ENCODE measurements at regions not wholly inside any gene's neighbourhood (a gene's known extent, or its start where the extent isn't known, plus 50 kb on each side); places are given as distances from the start of the nearest gene placed in this dataset.
A peak's percentile ranks its signal among the peaks of the same experiment; 100 is the strongest.

DNA sequence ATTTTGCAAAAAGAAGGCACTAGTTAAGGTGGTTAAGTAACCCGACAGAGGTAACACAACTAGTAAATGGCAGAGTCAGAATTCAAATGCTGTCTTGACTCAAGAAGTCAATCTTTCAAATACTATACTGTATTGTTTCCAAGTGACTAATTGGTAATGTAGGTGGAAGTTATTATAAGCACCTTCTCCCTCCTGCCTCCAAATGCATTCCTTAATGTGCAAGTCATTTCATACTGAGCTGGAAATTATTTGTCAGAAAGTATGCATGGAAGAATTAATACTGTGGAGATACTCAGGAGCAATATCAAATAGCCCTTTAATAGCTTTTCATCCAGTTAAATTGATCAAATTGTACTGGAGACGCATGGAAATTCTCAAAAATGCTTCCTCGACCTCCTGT lies 579.1 kb downstream of the DOK5 start:
- no peaks in the 10 kb centered on the region for H3K79me1 ChIP-seq (replicated peaks; ENCODE audit: low read length, poor library complexity, severe bottlenecking)
- H2AFZ ChIP-seq (ENCODE audit: low read depth, low read length), result no peak overlapping the region
- no peak overlapping the region for H3K4ac ChIP-seq (ENCODE audit: low read depth in 1 of 2, low read length in 2 of 2)
- H2BK15ac ChIP-seq (ENCODE audit: low read depth, poor library complexity, severe bottlenecking), result no peak overlapping the region
- H3K27ac ChIP-seq (ENCODE audit: low read length, poor library complexity, severe bottlenecking), result no peak overlapping the region
- no peak overlapping the region for H3K9ac ChIP-seq (ENCODE audit: low read length)
- H3K4me2 ChIP-seq (ENCODE audit: low read length, poor library complexity, severe bottlenecking), result no peak overlapping the region
- H2AK5ac ChIP-seq (ENCODE audit: low read length, severe bottlenecking), result no peak overlapping the region
- H3K27me3 ChIP-seq (ENCODE audit: control insufficient read depth in 1 of 2, insufficient read depth in 1 of 2, low read length in 2 of 2), result no peaks in the 10 kb centered on the region
- no peak for DNase-seq
- no peak overlapping the region for H3K18ac ChIP-seq (ENCODE audit: low read depth in 1 of 2, low read length in 2 of 2)
- peaks cover 4% of the 10 kb centered on the region for H3K4me1 ChIP-seq (ENCODE audit: control insufficient read depth, insufficient read depth, low read depth, low read length)
- H4K8ac ChIP-seq (ENCODE audit: low read length), result no peak overlapping the region
- no peak overlapping the region for H3K4me3 ChIP-seq (ENCODE audit: insufficient read depth in 1 of 2, low read depth in 1 of 2, low read length in 2 of 2)
- no peak overlapping the region for H3K23ac ChIP-seq (ENCODE audit: low read length in 2 of 2)
- WGBS, result no CpG with 5 or more reads among the region's 3 CpGs
- no peaks in the 10 kb centered on the region for H3K36me3 ChIP-seq (ENCODE audit: control insufficient read depth in 1 of 2, insufficient read depth in 2 of 2, low read depth in 1 of 2, low read length in 2 of 2)
- no peak overlapping the region for H2BK5ac ChIP-seq (ENCODE audit: low read depth, low read length, poor library complexity, severe bottlenecking)
- H3K14ac ChIP-seq (ENCODE audit: low read length in 2 of 2), result no peak overlapping the region
- H2BK12ac ChIP-seq (ENCODE audit: low read length in 2 of 2), result no peak overlapping the region
- no peak overlapping the region for H4K91ac ChIP-seq (ENCODE audit: low read length)
- H3K9me3 ChIP-seq (ENCODE audit: control insufficient read depth, low read length), result no peaks in the 10 kb centered on the region
- no peak overlapping the region for H2BK120ac ChIP-seq (ENCODE audit: low read depth, low read length)

DNA sequence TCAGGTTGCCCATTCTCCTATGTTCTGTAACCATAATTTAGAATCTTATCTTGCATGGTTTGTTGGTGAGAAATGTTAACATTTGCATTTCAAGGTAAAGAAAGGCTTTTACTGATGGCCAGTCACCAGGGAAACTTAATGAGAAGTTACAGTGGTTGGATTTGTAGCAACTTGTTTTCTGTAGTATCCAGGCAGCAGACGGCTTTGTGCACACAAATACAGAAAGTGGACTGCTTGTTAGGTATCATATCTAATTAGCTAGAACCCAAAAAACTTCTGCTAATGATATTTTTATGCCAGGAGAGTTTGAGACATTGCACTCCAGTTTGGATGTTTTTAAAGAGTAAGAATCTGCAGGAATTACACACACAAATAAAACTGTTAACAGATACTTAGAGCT lies 578.0 kb downstream of the DOK5 start:
- Histone ChIP-seq H2AK5ac (ENCODE audit: low read length, severe bottlenecking) (no peak overlapping the region), H2BK5ac (ENCODE audit: low read depth, low read length, poor library complexity, severe bottlenecking) (no peak overlapping the region), H3K14ac (ENCODE audit: low read length in 2 of 2) (no peak overlapping the region), H3K27ac (ENCODE audit: low read length, poor library complexity, severe bottlenecking) (no peak overlapping the region), H3K23ac (ENCODE audit: low read length in 2 of 2) (no peak overlapping the region), H3K4me1 (ENCODE audit: control insufficient read depth, insufficient read depth, low read depth, low read length) (peaks cover 4% of the 10 kb centered on the region), H3K18ac (ENCODE audit: low read depth in 1 of 2, low read length in 2 of 2) (no peak overlapping the region), H3K36me3 (ENCODE audit: control insufficient read depth in 1 of 2, insufficient read depth in 2 of 2, low read depth in 1 of 2, low read length in 2 of 2) (no peaks in the 10 kb centered on the region), H3K9ac (ENCODE audit: low read length) (no peak overlapping the region), H4K91ac (ENCODE audit: low read length) (no peak overlapping the region), H4K8ac (ENCODE audit: low read length) (no peak overlapping the region), H2BK12ac (ENCODE audit: low read length in 2 of 2) (no peak overlapping the region), H3K4me2 (ENCODE audit: low read length, poor library complexity, severe bottlenecking) (no peak overlapping the region), H2BK15ac (ENCODE audit: low read depth, poor library complexity, severe bottlenecking) (no peak overlapping the region), H3K4me3 (ENCODE audit: insufficient read depth in 1 of 2, low read depth in 1 of 2, low read length in 2 of 2) (no peak overlapping the region), H3K27me3 (ENCODE audit: control insufficient read depth in 1 of 2, insufficient read depth in 1 of 2, low read length in 2 of 2) (no peaks in the 10 kb centered on the region), H3K9me3 (ENCODE audit: control insufficient read depth, low read length) (no peaks in the 10 kb centered on the region), H3K4ac (ENCODE audit: low read depth in 1 of 2, low read length in 2 of 2) (no peak overlapping the region), H3K79me1 (replicated peaks; ENCODE audit: low read length, poor library complexity, severe bottlenecking) (no peaks in the 10 kb centered on the region), H2BK120ac (ENCODE audit: low read depth, low read length) (no peak overlapping the region), H2AFZ (ENCODE audit: low read depth, low read length) (no peak overlapping the region)
- DNase-seq, result no peak
- no CpG with 5 or more reads among the region's 1 CpG for WGBS

- Histone ChIP-seq H3K18ac (ENCODE audit: low read depth in 1 of 2, low read length in 2 of 2) (no peak overlapping the region), H3K14ac (ENCODE audit: low read length in 2 of 2) (no peak overlapping the region), H4K91ac (ENCODE audit: low read length) (no peak overlapping the region), H4K8ac (ENCODE audit: low read length) (no peak overlapping the region), H2BK12ac (ENCODE audit: low read length in 2 of 2) (no peak overlapping the region), H2BK5ac (ENCODE audit: low read depth, low read length, poor library complexity, severe bottlenecking) (no peak overlapping the region), H2BK120ac (ENCODE audit: low read depth, low read length) (no peak overlapping the region), H3K27me3 (ENCODE audit: control insufficient read depth in 1 of 2, insufficient read depth in 1 of 2, low read length in 2 of 2) (no peaks in the 10 kb centered on the region), H3K4ac (ENCODE audit: low read depth in 1 of 2, low read length in 2 of 2) (no peak overlapping the region), H2AFZ (ENCODE audit: low read depth, low read length) (no peak overlapping the region), H3K9me3 (ENCODE audit: control insufficient read depth, low read length) (no peaks in the 10 kb centered on the region), H3K4me2 (ENCODE audit: low read length, poor library complexity, severe bottlenecking) (no peak overlapping the region), H3K36me3 (ENCODE audit: control insufficient read depth in 1 of 2, insufficient read depth in 2 of 2, low read depth in 1 of 2, low read length in 2 of 2) (no peaks in the 10 kb centered on the region), H2AK5ac (ENCODE audit: low read length, severe bottlenecking) (no peak overlapping the region), H3K4me3 (ENCODE audit: insufficient read depth in 1 of 2, low read depth in 1 of 2, low read length in 2 of 2) (no peak overlapping the region), H3K4me1 (ENCODE audit: control insufficient read depth, insufficient read depth, low read depth, low read length) (peaks cover 4% of the 10 kb centered on the region), H3K23ac (ENCODE audit: low read length in 2 of 2) (no peak overlapping the region), H3K9ac (ENCODE audit: low read length) (no peak overlapping the region), H2BK15ac (ENCODE audit: low read depth, poor library complexity, severe bottlenecking) (no peak overlapping the region), H3K79me1 (replicated peaks; ENCODE audit: low read length, poor library complexity, severe bottlenecking) (no peaks in the 10 kb centered on the region), H3K27ac (ENCODE audit: low read length, poor library complexity, severe bottlenecking) (no peak overlapping the region)
- no CpG with 5 or more reads among the region's 2 CpGs for WGBS
- DNase-seq, result no peak
These were observed 577.1 kb downstream of the DOK5 start for GRCh38 chr20:55052459-55052858.

DNA sequence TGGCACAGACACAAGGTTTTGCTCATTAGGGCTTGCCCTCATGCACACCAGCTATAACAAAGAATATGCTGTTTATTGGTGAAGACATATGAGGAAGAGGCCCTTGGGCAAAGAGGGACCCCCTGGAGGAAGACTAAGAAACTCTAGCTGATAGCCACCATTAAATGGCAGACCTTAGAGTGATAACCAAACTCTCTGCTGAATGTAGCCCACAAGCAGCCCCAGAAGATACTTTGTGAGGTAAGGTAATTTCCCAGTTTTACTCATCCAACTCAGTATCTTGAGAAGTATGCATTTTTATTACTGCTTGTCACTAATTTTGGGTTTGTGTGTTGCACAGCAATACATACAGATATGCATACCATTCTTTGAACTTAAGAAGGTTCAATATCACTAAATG lies 563.3 kb downstream of the DOK5 start:
- Histone ChIP-seq H3K18ac (ENCODE audit: low read depth in 1 of 2, low read length in 2 of 2) (no peak overlapping the region), H3K27me3 (ENCODE audit: control insufficient read depth in 1 of 2, insufficient read depth in 1 of 2, low read length in 2 of 2) (no peaks in the 10 kb centered on the region)

More for the DNA sequence above, 563.3 kb downstream of the DOK5 start:
- Histone ChIP-seq H2AFZ (ENCODE audit: low read depth, low read length) (no peak overlapping the region), H3K9ac (ENCODE audit: low read length) (no peak overlapping the region), H3K23ac (ENCODE audit: low read length in 2 of 2) (no peak overlapping the region), H4K8ac (ENCODE audit: low read length) (no peak overlapping the region), H2BK5ac (ENCODE audit: low read depth, low read length, poor library complexity, severe bottlenecking) (no peak overlapping the region), H2BK15ac (ENCODE audit: low read depth, poor library complexity, severe bottlenecking) (no peak overlapping the region), H3K4ac (ENCODE audit: low read depth in 1 of 2, low read length in 2 of 2) (no peak overlapping the region), H3K4me1 (ENCODE audit: control insufficient read depth, insufficient read depth, low read depth, low read length) (no peaks in the 10 kb centered on the region), H3K9me3 (ENCODE audit: control insufficient read depth, low read length) (no peaks in the 10 kb centered on the region), H3K79me1 (replicated peaks; ENCODE audit: low read length, poor library complexity, severe bottlenecking) (no peaks in the 10 kb centered on the region), H3K4me2 (ENCODE audit: low read length, poor library complexity, severe bottlenecking) (peak overlapping the region; percentile 16), H2BK12ac (ENCODE audit: low read length in 2 of 2) (no peak overlapping the region), H2BK120ac (ENCODE audit: low read depth, low read length) (no peak overlapping the region), H3K14ac (ENCODE audit: low read length in 2 of 2) (no peak overlapping the region), H3K36me3 (ENCODE audit: control insufficient read depth in 1 of 2, insufficient read depth in 2 of 2, low read depth in 1 of 2, low read length in 2 of 2) (no peaks in the 10 kb centered on the region), H3K27ac (ENCODE audit: low read length, poor library complexity, severe bottlenecking) (no peak overlapping the region), H4K91ac (ENCODE audit: low read length) (no peak overlapping the region), H2AK5ac (ENCODE audit: low read length, severe bottlenecking) (no peak overlapping the region), H3K4me3 (ENCODE audit: insufficient read depth in 1 of 2, low read depth in 1 of 2, low read length in 2 of 2) (no peak overlapping the region)
- no peak for DNase-seq

Measured in mesenchymal stem cell (in vitro differentiated cells and primary cell).